IMR-90 (cell line): ENCODE measurements at regions not wholly inside any gene's neighbourhood (a gene's known extent, or its start where the extent isn't known, plus 50 kb on each side); places are given as distances from the start of the nearest gene placed in this dataset.
A peak's percentile ranks its signal among the peaks of the same experiment; 100 is the strongest.

ENCODE experiments used
- ATAC-seq: fragments of 200-7000 bp; cut with Tn5 transposase; 2 replicates; pipeline ENCODE4 v1.9.1; 2020; ENCODE audit warnings: low read depth, mild to moderate bottlenecking, moderate library complexity
- BruUV-seq: library from RNA; stranded (reverse); fragments of 400-500 nt; replicated peaks from 2 replicates; lab custom pipeline; 2021; lab: Mats Ljungman, UMichigan
- CTCF ChIA-PET: fragments of 300-600 bp; formaldehyde crosslinking; extraction: SDS; loops from one replicate; lab custom pipeline; 2021; ENCODE audit warnings: antibody characterized with exemption; lab: Yijun Ruan, JAX
- POLR2A ChIA-PET: fragments of 300-600 bp; sonication (Branson Sonifier 250); formaldehyde crosslinking; loops from one replicate; lab custom pipeline; 2022; ENCODE audit warnings: antibody characterized with exemption; ENCODE audit not compliant: unreplicated experiment; lab: Charles Lee
- DNase-seq: peaks from one replicate; pipeline ENCODE4 v3.0.0; 2013
- H2AFZ ChIP-seq: replicated peaks from 2 replicates; pipeline ENCODE3; 2013; ENCODE audit warnings: low read length, mild to moderate bottlenecking; ENCODE audit not compliant: poor library complexity
- H2AK5ac ChIP-seq: 2 replicates; pipeline ENCODE4 v1.6.1; 2013; ENCODE audit warnings: low read depth, low read length, inconsistent platforms
- H2AK9ac ChIP-seq: replicated peaks from 2 replicates; pipeline ENCODE3; 2013; ENCODE audit warnings: mild to moderate bottlenecking, low read depth, low read length, moderate library complexity; ENCODE audit not compliant: poor library complexity
- H2BK120ac ChIP-seq: 2 replicates; pipeline ENCODE4 v1.6.1; 2013; ENCODE audit warnings: low read depth, low read length, inconsistent platforms
- H2BK15ac ChIP-seq: 3 replicates; pipeline ENCODE4 v1.6.1; 2013; ENCODE audit warnings: low read depth, low read length, inconsistent platforms
- H2BK20ac ChIP-seq: 2 replicates; pipeline ENCODE4 v1.6.1; 2013; ENCODE audit warnings: low read depth, mild to moderate bottlenecking, inconsistent platforms, low read length, moderate library complexity
- H2BK5ac ChIP-seq: 2 replicates; pipeline ENCODE4 v1.6.1; 2013; ENCODE audit warnings: mild to moderate bottlenecking, low read depth, low read length, inconsistent platforms; ENCODE audit not compliant: poor library complexity, severe bottlenecking
- H3K14ac ChIP-seq: replicated peaks from 2 replicates; pipeline ENCODE4 v1.6.1; 2013; ENCODE audit warnings: low read depth, low read length, inconsistent platforms
- H3K18ac ChIP-seq: 2 replicates; pipeline ENCODE4 v1.6.1; 2013; ENCODE audit warnings: low read depth, low read length, control low read depth
- H3K23ac ChIP-seq: 2 replicates; pipeline ENCODE4 v1.6.1; 2013; ENCODE audit warnings: low read depth, low read length, inconsistent platforms
- H3K27ac ChIP-seq: 2 replicates; pipeline ENCODE4 v1.5.1; 2013; ENCODE audit warnings: mild to moderate bottlenecking, control low read depth, low read length; ENCODE audit not compliant: insufficient read depth
- H3K27me3 ChIP-seq: 2 replicates; pipeline ENCODE4 v1.6.1; 2013; ENCODE audit warnings: low read length; ENCODE audit not compliant: control insufficient read depth, insufficient read depth
- H3K36me3 ChIP-seq: 2 replicates; pipeline ENCODE4 v1.6.1; 2013; ENCODE audit warnings: low read length, mixed read lengths; ENCODE audit not compliant: control insufficient read depth, insufficient read depth
- H3K4ac ChIP-seq: 2 replicates; pipeline ENCODE4 v1.6.1; 2013; ENCODE audit warnings: low read depth, low read length, inconsistent platforms
- H3K4me1 ChIP-seq: 2 replicates; pipeline ENCODE4 v1.6.1; 2013; ENCODE audit warnings: low read length, mixed read lengths; ENCODE audit not compliant: control insufficient read depth, insufficient read depth
- H3K4me2 ChIP-seq: 2 replicates; pipeline ENCODE4 v1.6.1; 2013; ENCODE audit warnings: low read depth, mild to moderate bottlenecking, control low read depth, low read length, moderate library complexity
- H3K4me3 ChIP-seq: 2 replicates; pipeline ENCODE4 v1.5.1; 2013; ENCODE audit warnings: low read depth, mild to moderate bottlenecking, control low read depth, low read length, moderate library complexity; ENCODE audit not compliant: insufficient read depth
- H3K56ac ChIP-seq: 2 replicates; pipeline ENCODE4 v1.6.1; 2013; ENCODE audit warnings: low read length, inconsistent platforms; ENCODE audit not compliant: insufficient read depth; ENCODE audit errors: extremely low read depth
- H3K79me1 ChIP-seq, 2 experiments: 2 replicates each; pipeline ENCODE4 v1.6.1; 2013; ENCODE audit warnings: low read length in 2 of 2, inconsistent platforms in 1 of 2, low read depth in 1 of 2
- H3K9ac ChIP-seq: 2 replicates; pipeline ENCODE4 v1.6.1; 2013; ENCODE audit warnings: low read depth, low read length, control low read depth
- H3K9me1 ChIP-seq: 2 replicates; pipeline ENCODE4 v1.6.1; 2013; ENCODE audit warnings: low read length, inconsistent platforms; ENCODE audit not compliant: insufficient read depth
- H3K9me3 ChIP-seq: 2 replicates; pipeline ENCODE4 v1.6.1; 2013; ENCODE audit warnings: low read length; ENCODE audit not compliant: control insufficient read depth, insufficient read depth
- H4K20me1 ChIP-seq: 2 replicates; pipeline ENCODE4 v1.6.1; 2013; ENCODE audit warnings: low read length, inconsistent platforms; ENCODE audit not compliant: insufficient read depth
- H4K5ac ChIP-seq: 2 replicates; pipeline ENCODE4 v1.6.1; 2013; ENCODE audit warnings: mild to moderate bottlenecking, low read depth, low read length, control low read depth
- H4K8ac ChIP-seq, 2 experiments: 2 replicates each; pipeline ENCODE4 v1.6.1; 2013; ENCODE audit warnings: low read depth in 2 of 2, low read length in 2 of 2, control low read depth in 1 of 2, inconsistent platforms in 1 of 2
- H4K91ac ChIP-seq: 2 replicates; pipeline ENCODE4 v1.6.1; 2013; ENCODE audit warnings: low read depth, low read length, inconsistent platforms; ENCODE audit not compliant: insufficient read depth
- BHLHE40 ChIP-seq: fragments of 150-350 bp; IDR thresholded peaks from 2 replicates; pipeline ENCODE4 v1.6.1; 2016; ENCODE audit warnings: mild to moderate bottlenecking, low read depth, low read length
- CEBPB ChIP-seq: IDR thresholded peaks from 2 replicates; pipeline ENCODE4 v1.6.1; 2012; ENCODE audit warnings: low read depth, low read length, improper control_type of control experiment
- CHD1 ChIP-seq: IDR thresholded peaks from 2 replicates; pipeline ENCODE4 v1.6.1; 2012; ENCODE audit warnings: low read depth, low read length, improper control_type of control experiment
- CTCF ChIP-seq: conservative IDR thresholded peaks from 2 replicates; pipeline ENCODE4 v1.5.1; 2012; ENCODE audit warnings: mild to moderate bottlenecking, low read depth, low read length, improper control_type of control experiment
- ELK1 ChIP-seq: fragments of 150-350 bp; IDR thresholded peaks from 2 replicates; pipeline ENCODE4 v1.6.1; 2016; ENCODE audit warnings: low read depth, mild to moderate bottlenecking, low read length, moderate library complexity, borderline replicate concordance
- FOS ChIP-seq: fragments of 150-350 bp; IDR thresholded peaks from 2 replicates; pipeline ENCODE4 v1.6.1; 2016; ENCODE audit warnings: low read depth, low read length
- MAFK ChIP-seq: IDR thresholded peaks from 2 replicates; pipeline ENCODE4 v1.6.1; 2012; ENCODE audit warnings: low read depth, low read length, improper control_type of control experiment
- MAZ ChIP-seq: IDR thresholded peaks from 2 replicates; pipeline ENCODE4 v1.6.1; 2012; ENCODE audit warnings: low read depth, mild to moderate bottlenecking, low read length, improper control_type of control experiment, moderate library complexity, borderline replicate concordance
- MXI1 ChIP-seq: IDR thresholded peaks from 2 replicates; pipeline ENCODE4 v1.6.1; 2012; ENCODE audit warnings: low read depth, mild to moderate bottlenecking, low read length, moderate library complexity, borderline replicate concordance
- RAD21 ChIP-seq: IDR thresholded peaks from 2 replicates; pipeline ENCODE4 v1.6.1; 2012; ENCODE audit warnings: low read length, improper control_type of control experiment
- RFX5 ChIP-seq: IDR thresholded peaks from 2 replicates; pipeline ENCODE4 v1.8.0; 2012; ENCODE audit warnings: low read depth, mild to moderate bottlenecking, low read length, moderate library complexity
- SMC3 ChIP-seq: fragments of 150-350 bp; IDR thresholded peaks from 2 replicates; pipeline ENCODE4 v1.6.1; 2016; ENCODE audit warnings: low read depth, mild to moderate bottlenecking, antibody characterized with exemption, low read length, moderate library complexity
- USF2 ChIP-seq: fragments of 150-350 bp; IDR thresholded peaks from 2 replicates; pipeline ENCODE4 v1.6.1; 2017; ENCODE audit warnings: mild to moderate bottlenecking, antibody characterized with exemption, low read length, low read depth
- WGBS, 2 experiments: methylation state at CpG; one replicate each; pipeline versions ENCODE4 v1.1.5 to v1.1.7; 2013; ENCODE audit warnings: missing lambda C conversion rate in 2 of 2; ENCODE audit not compliant: insufficient read length in 1 of 2; ENCODE audit errors: extremely low coverage in 2 of 2; 5-methylcytosine and 5-hydroxymethylcytosine counted together
- dilution Hi-C: fragments of 300-500 bp; cut with HindIII; formaldehyde crosslinking; loops from one replicate; pipeline ENCODE4 v1.14.3; 2018; ENCODE audit warnings: low sequenced_read_pairs; ENCODE audit not compliant: unreplicated experiment
- in situ Hi-C: fragments of 300-500 bp; cut with MboI; formaldehyde crosslinking; loops from 3 replicates; pipeline ENCODE4 v1.14.3; 2019; ENCODE audit warnings: low sequenced_read_pairs, inconsistent platforms, mixed read lengths
- intact Hi-C: fragments of 100-400 bp; cut with micrococcal nuclease; formaldehyde crosslinking; loops from 2 replicates; pipeline ENCODE4 v1.10.0; 2022

- H3K4me3 ChIP-seq, result no peak overlapping the region
- peak overlapping the region; percentile 17; the same call in 1 of the 2 replicates for H3K18ac ChIP-seq
- peak overlapping the region; percentile 19; the same call in 1 of the 2 replicates for H3K4me2 ChIP-seq
- H2BK5ac ChIP-seq, result peak overlapping the region; percentile 52
- peak; percentile 25 for ATAC-seq
- H2AK5ac ChIP-seq, result no peak overlapping the region
- no peak overlapping the region for H2AFZ ChIP-seq
- TF ChIP-seq SMC3, result no peak
- no peak for TF ChIP-seq ELK1
- TF ChIP-seq RAD21, result no peak
- TF ChIP-seq MAZ, result no peak
- TF ChIP-seq MXI1, result no peak
- no peak for TF ChIP-seq CEBPB
- TF ChIP-seq BHLHE40, result no peak
- TF ChIP-seq CHD1, result no peak
- no peak for TF ChIP-seq FOS
- no peak for TF ChIP-seq MAFK
- no peak for TF ChIP-seq CTCF
- TF ChIP-seq USF2, result no peak
- no peak for TF ChIP-seq RFX5
- H3K27ac ChIP-seq, result peak overlapping the region; percentile 2; the same call in 1 of the 2 replicates
- CTCF ChIA-PET, result interaction anchor here (1.0 kb wide), 1 partner anchor 9 kb away, joined by 3 read pairs; no protein-coding TSS in a partner anchor
- no peaks in the 10 kb centered on the region for H4K20me1 ChIP-seq
- 0 out of 3 replicates have a peak overlapping the region, but pooled peaks have one; percentile 39 for H2BK15ac ChIP-seq
- H2BK20ac ChIP-seq, result peak overlapping the region; percentile 12
- H4K91ac ChIP-seq, result peak overlapping the region; percentile 10
- dilution Hi-C loops, result no loop called here
- H3K4me1 ChIP-seq, result peaks cover 4% of the 10 kb centered on the region; the same call in 1 of the 2 replicates
- H2AK9ac ChIP-seq, result no peak overlapping the region
- H2BK120ac ChIP-seq, result peak overlapping the region; percentile 89
- in situ Hi-C loops, result no loop called here
- no peaks in the 10 kb centered on the region for H3K79me1 ChIP-seq
- BruUV-seq, result no TSS peak
- H3K23ac ChIP-seq, result no peak overlapping the region
- no peak overlapping the region for H4K5ac ChIP-seq
- peak overlapping the region; percentile 85; the same call in 1 of the 2 replicates for H3K4ac ChIP-seq
- H3K14ac ChIP-seq, result no peak overlapping the region
- no peaks in the 10 kb centered on the region for H3K36me3 ChIP-seq
- no peak overlapping the region for H3K9ac ChIP-seq
- peak; percentile 15 for DNase-seq
- WGBS, 2 experiments, result no CpG with 5 or more reads among the region's 3 CpGs
- H4K8ac ChIP-seq, result peak overlapping the region; percentile 64 to 75; a peak in 1 of 4 replicates
- H3K9me3 ChIP-seq, result no peaks in the 10 kb centered on the region
- intact Hi-C loops, result no loop called here
- H3K56ac ChIP-seq, result peak overlapping the region; percentile 11; the same call in 1 of the 2 replicates
- POLR2A ChIA-PET, result no interaction called here
- peaks cover 3% of the 10 kb centered on the region for H3K9me1 ChIP-seq
- H3K27me3 ChIP-seq, result no peaks in the 10 kb centered on the region
These were observed 59.0 kb upstream of the FARP1 start for GRCh38 chr13:98083936-98084335.
